H9 (cell line): ENCODE measurements at regions not wholly inside any gene's neighbourhood (a gene's known extent, or its start where the extent isn't known, plus 50 kb on each side); places are given as distances from the start of the nearest gene placed in this dataset.

Experiments
- DNase-seq: peaks from one replicate; pipeline ENCODE4 v3.0.0-alpha.2; 2017
- H2AFZ ChIP-seq: one replicate; pipeline ENCODE4 v1.6.1; 2013; ENCODE audit warnings: mild to moderate bottlenecking, low read length, control low read depth, moderate library complexity
- H2AK5ac ChIP-seq: 2 replicates; pipeline ENCODE4 v1.6.1; 2013; ENCODE audit warnings: low read length, control low read depth, mixed read lengths; ENCODE audit not compliant: insufficient read length
- H2BK120ac ChIP-seq: one replicate; pipeline ENCODE4 v1.6.1; 2013; ENCODE audit warnings: low read depth, mild to moderate bottlenecking, low read length, control low read depth, inconsistent platforms; ENCODE audit not compliant: poor library complexity, severe bottlenecking
- H2BK12ac ChIP-seq: 2 replicates; pipeline ENCODE4 v1.6.1; 2013; ENCODE audit warnings: low read length, control low read depth, mixed read lengths, low read depth; ENCODE audit not compliant: insufficient read length
- H2BK15ac ChIP-seq: 2 replicates; pipeline ENCODE4 v1.6.1; 2013; ENCODE audit warnings: low read depth, low read length, control low read depth
- H2BK20ac ChIP-seq: one replicate; pipeline ENCODE4 v1.6.1; 2013; ENCODE audit warnings: low read depth, mild to moderate bottlenecking, low read length, control low read depth, inconsistent platforms; ENCODE audit not compliant: poor library complexity, severe bottlenecking
- H2BK5ac ChIP-seq: 2 replicates; pipeline ENCODE4 v1.6.1; 2013; ENCODE audit warnings: low read length, control low read depth, mixed read lengths; ENCODE audit not compliant: insufficient read length
- H3K14ac ChIP-seq: 2 replicates; pipeline ENCODE4 v1.6.1; 2013; ENCODE audit warnings: low read length, control low read depth; ENCODE audit not compliant: insufficient read depth
- H3K18ac ChIP-seq: 2 replicates; pipeline ENCODE4 v1.6.1; 2013; ENCODE audit warnings: low read depth, mild to moderate bottlenecking, mixed read lengths, low read length, control low read depth; ENCODE audit not compliant: insufficient read length
- H3K23ac ChIP-seq: 2 replicates; pipeline ENCODE4 v1.6.1; 2013; ENCODE audit warnings: low read length, control low read depth, mixed read lengths, low read depth; ENCODE audit not compliant: insufficient read length
- H3K23me2 ChIP-seq: 2 replicates; pipeline ENCODE4 v1.6.1; 2013; ENCODE audit warnings: low read depth, mild to moderate bottlenecking, mixed read lengths, low read length, control low read depth; ENCODE audit not compliant: insufficient read length, poor library complexity, severe bottlenecking
- H3K27ac ChIP-seq: 2 replicates; pipeline ENCODE4 v1.5.1; 2013; ENCODE audit warnings: low read length, control low read depth, mixed read lengths, low read depth; ENCODE audit not compliant: insufficient read length
- H3K27me3 ChIP-seq: 2 replicates; pipeline ENCODE4 v1.6.1; 2013; ENCODE audit warnings: low read length, control low read depth, inconsistent platforms; ENCODE audit not compliant: insufficient read depth
- H3K4ac ChIP-seq: 2 replicates; pipeline ENCODE4 v1.6.1; 2013; ENCODE audit warnings: low read depth, mild to moderate bottlenecking, control low read depth, inconsistent platforms, low read length, moderate library complexity
- H3K4me1 ChIP-seq: 2 replicates; pipeline ENCODE4 v1.6.1; 2013; ENCODE audit warnings: low read length, control low read depth, inconsistent platforms; ENCODE audit not compliant: insufficient read depth
- H3K4me2 ChIP-seq: 2 replicates; pipeline ENCODE4 v1.6.1; 2013; ENCODE audit warnings: low read length, control low read depth, mixed read lengths; ENCODE audit not compliant: insufficient read length, insufficient read depth
- H3K56ac ChIP-seq: 2 replicates; pipeline ENCODE4 v1.6.1; 2013; ENCODE audit warnings: low read depth, mild to moderate bottlenecking, mixed read lengths, low read length, control low read depth; ENCODE audit not compliant: insufficient read length
- H3K79me1 ChIP-seq: 2 replicates; pipeline ENCODE4 v1.6.1; 2013; ENCODE audit warnings: low read depth, mild to moderate bottlenecking, moderate library complexity, low read length, control low read depth, inconsistent platforms; ENCODE audit not compliant: insufficient read depth, poor library complexity, severe bottlenecking
- H3K79me2 ChIP-seq: 2 replicates; pipeline ENCODE4 v1.6.1; 2013; ENCODE audit warnings: low read length, control low read depth, inconsistent platforms; ENCODE audit not compliant: insufficient read depth
- H3K9ac ChIP-seq: 2 replicates; pipeline ENCODE4 v1.6.1; 2013; ENCODE audit warnings: low read length, control low read depth, mixed read lengths; ENCODE audit not compliant: insufficient read length; ENCODE audit errors: extremely low read depth
- H3K9me3 ChIP-seq: one replicate; pipeline ENCODE4 v1.6.1; 2013; ENCODE audit warnings: low read depth, low read length, inconsistent platforms; ENCODE audit not compliant: control insufficient read depth
- H3T11ph ChIP-seq: one replicate; pipeline ENCODE4 v1.6.1; 2013; ENCODE audit warnings: mild to moderate bottlenecking, low read length, control low read depth, inconsistent platforms
- H4K20me1 ChIP-seq: one replicate; pipeline ENCODE4 v1.6.1; 2013; ENCODE audit not compliant: control insufficient read depth, insufficient read length, insufficient read depth
- H4K5ac ChIP-seq: 2 replicates; pipeline ENCODE4 v1.6.1; 2013; ENCODE audit warnings: low read depth, mild to moderate bottlenecking, mixed read lengths, low read length, control low read depth; ENCODE audit not compliant: insufficient read length
- H4K8ac ChIP-seq: replicated peaks from 2 replicates; pipeline ENCODE4 v1.6.1; 2013; ENCODE audit warnings: low read length, control low read depth, mixed read lengths, low read depth; ENCODE audit not compliant: insufficient read length
- H4K91ac ChIP-seq: 2 replicates; pipeline ENCODE4 v1.6.1; 2013; ENCODE audit warnings: low read depth, mild to moderate bottlenecking, moderate library complexity, mixed read lengths, low read length, control low read depth; ENCODE audit not compliant: insufficient read length
- H3K27ac Mint-ChIP-seq, 3 experiments: 2 replicates in 2 of 3; 3 replicates in 1 of 3; pipeline ENCODE4 v1.8.0; 2020 to 2021; ENCODE audit warnings: mixed read lengths in 3 of 3, mild to moderate bottlenecking in 1 of 3, moderate library complexity in 1 of 3
- H3K27me3 Mint-ChIP-seq: 2 replicates; pipeline ENCODE4 v1.8.0; 2021; ENCODE audit warnings: low read depth, mild to moderate bottlenecking, moderate library complexity, mixed read lengths
- H3K36me3 Mint-ChIP-seq, 3 experiments: 2 replicates in 2 of 3; 3 replicates in 1 of 3; pipeline ENCODE4 v1.8.0; 2020 to 2021; ENCODE audit warnings: low read depth in 3 of 3, mixed read lengths in 3 of 3; ENCODE audit not compliant: insufficient read depth in 1 of 3
- H3K4me1 Mint-ChIP-seq, 2 experiments: 2 replicates each; pipeline ENCODE4 v1.8.0; 2020; ENCODE audit warnings: mixed read lengths in 2 of 2
- H3K4me3 Mint-ChIP-seq, 2 experiments: 2 replicates in 1 of 2; 3 replicates in 1 of 2; pipeline ENCODE4 v1.8.0; 2020 to 2021; ENCODE audit warnings: mild to moderate bottlenecking in 2 of 2, mixed read lengths in 2 of 2, moderate library complexity in 1 of 2
- H3K9me3 Mint-ChIP-seq, 2 experiments: 2 replicates in 1 of 2; 3 replicates in 1 of 2; pipeline ENCODE4 v1.8.0; 2020; ENCODE audit warnings: mild to moderate bottlenecking in 2 of 2, mixed read lengths in 2 of 2, moderate library complexity in 1 of 2
- CTCF ChIP-seq: fragments of 200-600 bp; sonication (generic); conservative IDR thresholded peaks from 3 replicates; pipeline ENCODE4 v1.8.0; 2021; ENCODE audit warnings: antibody characterized with exemption, mild to moderate bottlenecking
- WGBS: extraction: QIAGEN DNeasy Blood & Tissue Kit; methylation state at CpG from one replicate; pipeline ENCODE4 v1.1.7; 2013; ENCODE audit warnings: missing lambda C conversion rate, low lambda C conversion rate, mixed read lengths; ENCODE audit not compliant: insufficient read length; ENCODE audit errors: extremely low coverage; 5-methylcytosine and 5-hydroxymethylcytosine counted together

GRCh38 chr2:45263147-45263546 lies 253.9 kb upstream of the SIX2 start:
- Histone ChIP-seq H2AFZ (no peak overlapping the region), H3K79me2 (no peaks in the 10 kb centered on the region), H3K27me3 (no peaks in the 10 kb centered on the region), H2BK12ac (no peak overlapping the region), H3K14ac (no peak overlapping the region), H4K91ac (no peak overlapping the region), H3K18ac (no peak overlapping the region), H3K9ac (no peak overlapping the region), H2BK5ac (no peak overlapping the region), H2BK120ac (no peak overlapping the region), H2BK20ac (no peak overlapping the region), H3K23me2 (no peaks in the 10 kb centered on the region), H3K4me1 (no peaks in the 10 kb centered on the region), H3K4me2 (no peak overlapping the region), H4K5ac (no peak overlapping the region), H2AK5ac (no peak overlapping the region), H3K56ac (no peak overlapping the region), H4K8ac (no peak overlapping the region), H3K79me1 (no peaks in the 10 kb centered on the region), H3T11ph (no peak overlapping the region), H2BK15ac (no peak overlapping the region), H3K27ac (no peak overlapping the region), H3K4ac (no peak overlapping the region), H4K20me1 (no peaks in the 10 kb centered on the region), H3K23ac (no peak overlapping the region), H3K9me3 (no peaks in the 10 kb centered on the region)
- H3K9me3 Mint-ChIP-seq: peaks cover 8% of the 10 kb centered on the region in 2 experiments; a peak in 3 of 5 replicates
- H3K4me1 Mint-ChIP-seq: peaks cover 39 to 51% of the 10 kb centered on the region in 2 experiments
- DNase-seq: no peak
- H3K27ac Mint-ChIP-seq: no peak overlapping the region
- H3K36me3 Mint-ChIP-seq: peaks cover 0 to 13% (median 6%) of the 10 kb centered on the region in 3 experiments; a peak in 3 of 7 replicates
- H3K27me3 Mint-ChIP-seq: peaks cover 4% of the 10 kb centered on the region; the same call in 1 of the 2 replicates
- no peak for TF ChIP-seq CTCF
- H3K4me3 Mint-ChIP-seq: no peak overlapping the region
- no CpG with 5 or more reads among the region's 6 CpGs for WGBS
